ENCODE measurements at regions not wholly inside any gene's neighbourhood (a gene's known extent, or its start where the extent isn't known, plus 50 kb on each side); places are given as distances from the start of the nearest gene placed in this dataset.

GRCh38 chr14:100467939-100468338 lies 119.3 kb downstream of the BEGAIN start:
- no peak for TF ChIP-seq BHLHE40 (IDR thresholded peaks at IDR 0.05; ENCODE audit: borderline replicate concordance)
- TF ChIP-seq ZNF384 (IDR thresholded peaks at IDR 0.05) = no peak
- TF ChIP-seq CTBP1 (IDR thresholded peaks at IDR 0.05; ENCODE audit: borderline replicate concordance) = no peak
- TF ChIP-seq FOXK2 (IDR thresholded peaks at IDR 0.05) = no peak
- no peak for TF ChIP-seq SP1 (IDR thresholded peaks at IDR 0.05)
- TF ChIP-seq ELF4 (IDR thresholded peaks at IDR 0.05) = no peak
- TF ChIP-seq SUZ12 (IDR thresholded peaks at IDR 0.05) = no peak
- TF ChIP-seq FOXA1 (IDR thresholded peaks at IDR 0.05) = no peak
- TF ChIP-seq LEF1 (IDR thresholded peaks at IDR 0.05; ENCODE audit: borderline replicate concordance) = no peak
- no peak for TF ChIP-seq ARNT (IDR thresholded peaks at IDR 0.05)

Measured in HEK293T (cell line).